ENCODE measurements at regions not wholly inside any gene's neighbourhood (a gene's known extent, or its start where the extent isn't known, plus 50 kb on each side); places are given as distances from the start of the nearest gene placed in this dataset.
"Not testable (repeated sequence)": the region's sequence is repeated elsewhere in the genome, so short reads cannot be mapped to it uniquely, and the experiment has no call there.

GRCh38 chr5:163352531-163352930 lies 84.9 kb upstream of the CCNG1 start:
- H3K4me3 ChIP-seq (ENCODE audit: low read depth, low read length) = no peak overlapping the region
- TF ChIP-seq, protein P1, sequence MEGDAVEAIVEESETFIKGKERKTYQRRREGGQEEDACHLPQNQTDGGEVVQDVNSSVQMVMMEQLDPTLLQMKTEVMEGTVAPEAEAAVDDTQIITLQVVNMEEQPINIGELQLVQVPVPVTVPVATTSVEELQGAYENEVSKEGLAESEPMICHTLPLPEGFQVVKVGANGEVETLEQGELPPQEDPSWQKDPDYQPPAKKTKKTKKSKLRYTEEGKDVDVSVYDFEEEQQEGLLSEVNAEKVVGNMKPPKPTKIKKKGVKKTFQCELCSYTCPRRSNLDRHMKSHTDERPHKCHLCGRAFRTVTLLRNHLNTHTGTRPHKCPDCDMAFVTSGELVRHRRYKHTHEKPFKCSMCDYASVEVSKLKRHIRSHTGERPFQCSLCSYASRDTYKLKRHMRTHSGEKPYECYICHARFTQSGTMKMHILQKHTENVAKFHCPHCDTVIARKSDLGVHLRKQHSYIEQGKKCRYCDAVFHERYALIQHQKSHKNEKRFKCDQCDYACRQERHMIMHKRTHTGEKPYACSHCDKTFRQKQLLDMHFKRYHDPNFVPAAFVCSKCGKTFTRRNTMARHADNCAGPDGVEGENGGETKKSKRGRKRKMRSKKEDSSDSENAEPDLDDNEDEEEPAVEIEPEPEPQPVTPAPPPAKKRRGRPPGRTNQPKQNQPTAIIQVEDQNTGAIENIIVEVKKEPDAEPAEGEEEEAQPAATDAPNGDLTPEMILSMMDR (IDR thresholded peaks at IDR 0.05; ENCODE audit: low read depth, low read length) = no peak
- no peak for TF ChIP-seq MYC (IDR thresholded peaks at IDR 0.05; ENCODE audit: low read depth, low read length)
- TF ChIP-seq POLR2A (IDR thresholded peaks at IDR 0.05; ENCODE audit: extremely low read depth, insufficient read length) = no peak
- TF ChIP-seq, protein P2, sequence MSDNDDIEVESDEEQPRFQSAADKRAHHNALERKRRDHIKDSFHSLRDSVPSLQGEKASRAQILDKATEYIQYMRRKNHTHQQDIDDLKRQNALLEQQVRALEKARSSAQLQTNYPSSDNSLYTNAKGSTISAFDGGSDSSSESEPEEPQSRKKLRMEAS (IDR thresholded peaks at IDR 0.05; ENCODE audit: low read depth, low read length) = no peak
- no peak for DNase-seq (ENCODE audit: low read depth)

DNA sequence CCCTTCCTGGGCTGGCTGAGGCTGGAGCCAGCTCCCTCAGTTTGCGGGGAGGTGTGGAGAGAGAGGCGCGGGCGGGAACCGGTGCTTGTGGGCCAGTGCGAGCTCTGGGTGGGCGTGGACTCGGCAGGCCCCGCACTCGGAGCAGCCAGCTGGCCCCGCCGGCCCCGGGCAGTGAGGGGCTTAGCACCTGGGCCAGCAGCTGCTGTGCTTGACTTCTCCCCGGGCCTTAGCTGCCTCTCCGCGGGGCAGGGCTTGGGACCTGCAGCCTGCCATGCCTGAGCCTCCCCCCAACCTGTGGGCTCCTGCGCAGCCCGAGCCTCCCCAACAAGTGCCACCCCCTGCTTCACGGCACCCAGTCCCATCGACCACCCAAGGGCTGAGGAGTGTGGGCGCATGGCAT lies 81.6 kb upstream of the CCNG1 start:
- not testable (repeated sequence) for DNase-seq (ENCODE audit: low read depth); H3K4me3 ChIP-seq (ENCODE audit: low read depth, low read length)

DNA sequence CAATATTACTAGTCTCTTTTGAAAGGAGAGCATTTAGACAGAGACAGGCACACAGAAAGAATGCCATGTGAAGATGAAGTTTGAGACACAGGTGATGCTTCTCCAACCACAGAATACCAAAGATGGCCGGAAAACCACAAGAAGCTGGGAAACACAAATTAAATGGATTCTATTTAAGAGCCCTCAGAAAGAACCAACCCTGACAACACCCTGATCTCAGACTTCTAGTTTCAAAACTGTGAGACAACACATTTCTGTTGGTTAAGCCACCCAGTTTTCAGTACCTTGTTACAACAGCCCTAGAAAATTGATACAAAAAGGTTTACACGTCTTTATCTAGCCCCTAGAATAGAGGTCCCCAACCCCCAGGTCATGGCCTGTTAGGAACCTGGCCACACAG lies 79.8 kb upstream of the CCNG1 start:
- H3K4me3 ChIP-seq (ENCODE audit: low read depth, low read length) = no peak overlapping the region
- no peak for DNase-seq (ENCODE audit: low read depth)
- TF ChIP-seq POLR2A (IDR thresholded peaks at IDR 0.05; ENCODE audit: extremely low read depth, insufficient read length) (no peak), MYC (IDR thresholded peaks at IDR 0.05; ENCODE audit: low read depth, low read length) (no peak)
- TF ChIP-seq, protein P2 (IDR thresholded peaks at IDR 0.05; ENCODE audit: low read depth, low read length) = no peak
- TF ChIP-seq, protein P1 (IDR thresholded peaks at IDR 0.05; ENCODE audit: low read depth, low read length) = no peak

GRCh38 chr5:163360656-163361055 lies 76.7 kb upstream of the CCNG1 start:
- TF ChIP-seq, protein P2 (IDR thresholded peaks at IDR 0.05; ENCODE audit: low read depth, low read length) = no peak
- TF ChIP-seq MYC (IDR thresholded peaks at IDR 0.05; ENCODE audit: low read depth, low read length) (no peak), POLR2A (IDR thresholded peaks at IDR 0.05; ENCODE audit: extremely low read depth, insufficient read length) (no peak)
- TF ChIP-seq, protein P1 (IDR thresholded peaks at IDR 0.05; ENCODE audit: low read depth, low read length) = no peak
- no peak overlapping the region for H3K4me3 ChIP-seq (ENCODE audit: low read depth, low read length)
- no peak for DNase-seq (ENCODE audit: low read depth)

GRCh38 chr5:163361450-163361849 lies 75.9 kb upstream of the CCNG1 start:
- DNase-seq (ENCODE audit: low read depth) = no peak
- TF ChIP-seq MYC (IDR thresholded peaks at IDR 0.05; ENCODE audit: low read depth, low read length) = no peak
- TF ChIP-seq, protein P1 (IDR thresholded peaks at IDR 0.05; ENCODE audit: low read depth, low read length) = no peak
- TF ChIP-seq, protein P2 (IDR thresholded peaks at IDR 0.05; ENCODE audit: low read depth, low read length) = no peak
- no peak for TF ChIP-seq POLR2A (IDR thresholded peaks at IDR 0.05; ENCODE audit: extremely low read depth, insufficient read length)
- H3K4me3 ChIP-seq (ENCODE audit: low read depth, low read length) = no peak overlapping the region

DNA sequence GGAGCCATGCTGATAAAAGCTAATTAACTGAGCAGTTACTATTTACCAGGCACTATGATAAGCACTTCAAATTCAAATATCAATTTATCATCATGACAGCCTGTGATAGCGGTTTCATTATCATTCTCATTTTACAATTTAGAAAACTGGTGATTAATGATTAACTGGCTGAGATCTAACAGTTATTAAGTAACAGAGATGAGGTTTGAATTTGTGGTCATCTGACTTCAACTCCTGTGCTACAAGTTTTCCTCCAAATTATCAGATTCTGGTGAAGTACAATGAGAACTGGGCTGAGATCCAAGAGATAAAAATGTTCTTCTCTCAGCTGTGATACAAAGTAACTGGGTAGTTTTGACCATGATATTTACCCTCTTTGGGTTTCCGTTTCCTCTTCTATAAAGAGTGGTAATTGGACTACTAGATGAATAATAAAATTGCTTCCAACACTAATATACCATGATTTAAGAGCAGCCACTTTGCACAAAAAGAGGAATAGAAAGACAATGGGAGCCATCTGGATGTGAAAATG lies 74.5 kb upstream of the CCNG1 start:
- no peak overlapping the region for H3K4me3 ChIP-seq (ENCODE audit: low read depth, low read length)
- DNase-seq (ENCODE audit: low read depth) = no peak
- TF ChIP-seq POLR2A (IDR thresholded peaks at IDR 0.05; ENCODE audit: extremely low read depth, insufficient read length) = no peak
- no peak for TF ChIP-seq MYC (IDR thresholded peaks at IDR 0.05; ENCODE audit: low read depth, low read length)
- TF ChIP-seq, protein P1 (IDR thresholded peaks at IDR 0.05; ENCODE audit: low read depth, low read length) = no peak
- TF ChIP-seq, protein P2 (IDR thresholded peaks at IDR 0.05; ENCODE audit: low read depth, low read length) = no peak

Data from NB4 (cell line).